Loucy (cell line): ENCODE measurements at regions not wholly inside any gene's neighbourhood (a gene's known extent, or its start where the extent isn't known, plus 50 kb on each side); places are given as distances from the start of the nearest gene placed in this dataset.

ENCODE experiments used
- H2AFZ ChIP-seq: fragments of 200-600 bp; sonication (generic); 2 replicates; pipeline ENCODE4 v1.6.0; 2016; ENCODE audit warnings: antibody characterized with exemption, mild to moderate bottlenecking, low read length, moderate library complexity
- H3F3A ChIP-seq: fragments of 200-600 bp; 2 replicates; pipeline ENCODE4 v1.6.0; 2016; ENCODE audit warnings: antibody characterized with exemption, low read depth, mild to moderate bottlenecking
- H3K27me3 ChIP-seq: fragments of 200-600 bp; sonication (generic); 2 replicates; pipeline ENCODE4 v1.6.1; 2014; ENCODE audit warnings: low read length, mild to moderate bottlenecking; ENCODE audit not compliant: insufficient read depth, poor library complexity, severe bottlenecking
- H3K36me3 ChIP-seq: fragments of 200-600 bp; sonication (generic); 2 replicates; pipeline ENCODE4 v1.6.1; 2016; ENCODE audit warnings: low read length; ENCODE audit not compliant: insufficient read depth
- H3K4me1 ChIP-seq: fragments of 200-600 bp; sonication (generic); 2 replicates; pipeline ENCODE4 v1.5.1; 2014; ENCODE audit warnings: low read length, mild to moderate bottlenecking; ENCODE audit not compliant: insufficient read depth, poor library complexity, severe bottlenecking
- H3K4me2 ChIP-seq: fragments of 200-600 bp; sonication (generic); 2 replicates; pipeline ENCODE4 v1.6.0; 2014; ENCODE audit warnings: antibody characterized with exemption, low read length, low read depth, mild to moderate bottlenecking; ENCODE audit not compliant: poor library complexity, severe bottlenecking
- H3K4me3 ChIP-seq: fragments of 200-600 bp; sonication (generic); 2 replicates; pipeline ENCODE4 v1.5.1; 2014; ENCODE audit warnings: low read length, mild to moderate bottlenecking, mixed read lengths; ENCODE audit not compliant: poor library complexity, severe bottlenecking
- H3K79me2 ChIP-seq: fragments of 200-600 bp; sonication (generic); 2 replicates; pipeline ENCODE4 v1.6.1; 2014; ENCODE audit warnings: low read length; ENCODE audit not compliant: insufficient read depth
- H3K9ac ChIP-seq: fragments of 200-600 bp; sonication (generic); 2 replicates; pipeline ENCODE4 v1.6.0; 2014; ENCODE audit warnings: mild to moderate bottlenecking, low read depth, low read length, moderate library complexity; ENCODE audit not compliant: poor library complexity, severe bottlenecking
- H3K9me2 ChIP-seq: fragments of 200-600 bp; sonication (generic); replicated peaks from 2 replicates; pipeline ENCODE4 v1.6.1; 2016; ENCODE audit warnings: low read depth, low read length, mixed read lengths
- H3K9me3 ChIP-seq: fragments of 200-600 bp; sonication (generic); 2 replicates; pipeline ENCODE4 v1.6.1; 2014; ENCODE audit warnings: mild to moderate bottlenecking, antibody characterized with exemption, low read length, low read depth; ENCODE audit not compliant: insufficient read depth
- H4K20me1 ChIP-seq: fragments of 200-600 bp; sonication (generic); 2 replicates; pipeline ENCODE4 v1.6.0; 2014; ENCODE audit warnings: antibody characterized with exemption, low read length, mild to moderate bottlenecking; ENCODE audit not compliant: insufficient read depth, poor library complexity, severe bottlenecking
- EZH2phosphoT487 ChIP-seq: fragments of 200-600 bp; IDR thresholded peaks from 2 replicates; pipeline ENCODE4 v1.6.1; 2018; ENCODE audit warnings: antibody characterized with exemption, mild to moderate bottlenecking, moderate library complexity, borderline replicate concordance
- TF ChIP-seq, protein P1 (sequence below): fragments of 200-600 bp; sonication (generic); conservative IDR thresholded peaks from 2 replicates; pipeline ENCODE4 v1.5.1; 2014; ENCODE audit warnings: mild to moderate bottlenecking, antibody characterized with exemption, low read length

DNA sequence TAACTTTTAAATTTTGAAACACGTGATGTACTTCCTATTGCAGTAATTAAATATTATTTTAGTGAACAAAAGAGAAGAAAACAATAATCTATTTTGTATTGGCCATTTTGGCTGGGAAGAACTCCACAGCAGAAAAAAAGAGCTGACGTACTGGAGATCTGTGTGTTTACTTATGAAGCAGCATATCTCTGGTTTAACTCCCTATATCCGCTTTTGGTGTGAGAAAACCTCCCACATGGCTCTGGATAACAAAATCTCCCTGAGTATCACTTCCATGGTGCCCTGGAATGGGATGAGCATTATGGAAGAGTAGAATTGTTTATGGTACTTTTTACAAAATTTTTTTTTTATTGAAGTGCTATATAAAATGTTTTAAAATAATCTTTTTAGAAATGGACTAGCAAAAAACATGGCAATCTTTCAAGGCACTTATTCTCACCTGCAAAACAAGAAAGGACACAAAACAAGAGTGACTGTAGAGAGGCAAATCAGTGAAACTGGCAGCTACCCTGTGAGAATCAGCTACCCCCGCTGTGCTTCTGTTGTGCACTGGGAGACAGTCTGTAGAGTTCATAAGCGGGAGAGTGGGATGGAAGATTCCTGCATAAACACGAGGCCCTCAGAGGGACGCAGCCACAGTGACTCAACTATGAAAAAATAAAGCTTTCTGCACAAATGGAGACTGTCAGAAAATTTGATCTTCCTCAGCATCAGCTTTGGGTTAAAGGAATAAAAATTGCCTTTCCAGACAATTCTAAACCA, 762.2 kb upstream of the HS6ST1 start:
- H3K4me2 ChIP-seq: no peak overlapping the region
- TF ChIP-seq EZH2phosphoT487: no peak
- TF ChIP-seq, protein P1, sequence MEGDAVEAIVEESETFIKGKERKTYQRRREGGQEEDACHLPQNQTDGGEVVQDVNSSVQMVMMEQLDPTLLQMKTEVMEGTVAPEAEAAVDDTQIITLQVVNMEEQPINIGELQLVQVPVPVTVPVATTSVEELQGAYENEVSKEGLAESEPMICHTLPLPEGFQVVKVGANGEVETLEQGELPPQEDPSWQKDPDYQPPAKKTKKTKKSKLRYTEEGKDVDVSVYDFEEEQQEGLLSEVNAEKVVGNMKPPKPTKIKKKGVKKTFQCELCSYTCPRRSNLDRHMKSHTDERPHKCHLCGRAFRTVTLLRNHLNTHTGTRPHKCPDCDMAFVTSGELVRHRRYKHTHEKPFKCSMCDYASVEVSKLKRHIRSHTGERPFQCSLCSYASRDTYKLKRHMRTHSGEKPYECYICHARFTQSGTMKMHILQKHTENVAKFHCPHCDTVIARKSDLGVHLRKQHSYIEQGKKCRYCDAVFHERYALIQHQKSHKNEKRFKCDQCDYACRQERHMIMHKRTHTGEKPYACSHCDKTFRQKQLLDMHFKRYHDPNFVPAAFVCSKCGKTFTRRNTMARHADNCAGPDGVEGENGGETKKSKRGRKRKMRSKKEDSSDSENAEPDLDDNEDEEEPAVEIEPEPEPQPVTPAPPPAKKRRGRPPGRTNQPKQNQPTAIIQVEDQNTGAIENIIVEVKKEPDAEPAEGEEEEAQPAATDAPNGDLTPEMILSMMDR: no peak
- no peaks in the 10 kb centered on the region for H3F3A ChIP-seq

DNA sequence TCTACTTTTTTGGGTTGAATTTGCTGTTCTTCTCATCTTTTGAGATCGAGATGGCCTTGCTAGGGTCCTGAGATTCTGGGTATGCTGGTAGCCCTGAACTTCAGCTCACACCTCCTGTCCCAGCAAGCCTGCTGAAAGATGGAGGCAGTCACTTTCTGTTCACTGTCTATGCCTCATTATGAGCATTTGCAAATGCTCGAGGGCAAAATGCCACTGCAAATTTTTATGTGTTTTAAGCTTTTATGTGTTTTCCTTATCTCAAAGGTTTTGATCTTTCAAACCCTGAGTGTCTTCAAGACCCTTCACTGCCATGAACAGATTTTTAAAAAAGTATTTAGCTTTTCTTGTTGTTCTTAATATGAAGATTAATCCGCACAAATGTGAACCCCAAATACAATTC, 766.7 kb upstream of the HS6ST1 start:
- H3K9me3 ChIP-seq: no peaks in the 10 kb centered on the region
- peaks cover 2% of the 10 kb centered on the region; the same call in 1 of the 2 replicates for H3F3A ChIP-seq

More for the DNA sequence above, 762.2 kb upstream of the HS6ST1 start:
- H4K20me1 ChIP-seq: no peaks in the 10 kb centered on the region
- H3K9me3 ChIP-seq: no peaks in the 10 kb centered on the region
- no peaks in the 10 kb centered on the region for H3K79me2 ChIP-seq
- H3K4me3 ChIP-seq: no peak overlapping the region
- H3K36me3 ChIP-seq: no peaks in the 10 kb centered on the region
- H3K4me1 ChIP-seq: peaks cover 14% of the 10 kb centered on the region
- H3K9ac ChIP-seq: no peak overlapping the region
- no peaks in the 10 kb centered on the region for H3K27me3 ChIP-seq
- H2AFZ ChIP-seq: no peak overlapping the region
- H3K9me2 ChIP-seq: no peaks in the 10 kb centered on the region

GRCh38 chr2:129087133-129087813, 768.6 kb upstream of the HS6ST1 start:
- Histone ChIP-seq H4K20me1 (no peaks in the 10 kb centered on the region), H3K36me3 (no peaks in the 10 kb centered on the region), H2AFZ (no peak overlapping the region), H3F3A (peaks cover 2% of the 10 kb centered on the region; the same call in 1 of the 2 replicates), H3K27me3 (no peaks in the 10 kb centered on the region), H3K9me3 (no peaks in the 10 kb centered on the region), H3K4me3 (no peak overlapping the region), H3K4me2 (no peak overlapping the region), H3K9ac (no peak overlapping the region), H3K9me2 (no peaks in the 10 kb centered on the region), H3K79me2 (no peaks in the 10 kb centered on the region), H3K4me1 (peaks cover 14% of the 10 kb centered on the region)
- TF ChIP-seq, protein P1: no peak
- no peak for TF ChIP-seq EZH2phosphoT487

More for the DNA sequence above, 766.7 kb upstream of the HS6ST1 start:
- Histone ChIP-seq H4K20me1 (no peaks in the 10 kb centered on the region), H3K4me3 (no peak overlapping the region), H3K4me2 (no peak overlapping the region), H3K27me3 (no peaks in the 10 kb centered on the region), H3K79me2 (no peaks in the 10 kb centered on the region), H3K9ac (no peak overlapping the region), H2AFZ (no peak overlapping the region), H3K36me3 (no peaks in the 10 kb centered on the region), H3K4me1 (peaks cover 14% of the 10 kb centered on the region), H3K9me2 (no peaks in the 10 kb centered on the region)
- TF ChIP-seq EZH2phosphoT487: no peak
- TF ChIP-seq, protein P1: no peak
